HG02943 (cell line): ENCODE measurements at regions not wholly inside any gene's neighbourhood (a gene's known extent, or its start where the extent isn't known, plus 50 kb on each side); places are given as distances from the start of the nearest gene placed in this dataset.
"Not testable (repeated sequence)": the region's sequence is repeated elsewhere in the genome, so short reads cannot be mapped to it uniquely, and the experiment has no call there.

Experiments
- ATAC-seq: cut with Tn5 transposase; IDR thresholded peaks from one replicate; pipeline ENCODE4 v1.9.1; 2021; ENCODE audit warnings: mild to moderate bottlenecking, low read depth, moderate library complexity; ENCODE audit not compliant: unreplicated experiment

- not testable (repeated sequence) for ATAC-seq
Measured at GRCh38 chr18:76611750-76612045, 116.7 kb upstream of the ZNF516 start.

- no peak for ATAC-seq
Measured at GRCh38 chr18:76610933-76611749, 116.1 kb upstream of the ZNF516 start.

GRCh38 chr18:76610012-76610411 is 115.0 kb upstream of the ZNF516 start:
- no peak for ATAC-seq

- ATAC-seq, result no peak
Measured at GRCh38 chr18:76605341-76605929, 110.4 kb upstream of the ZNF516 start.

- no peak for ATAC-seq
Measured at GRCh38 chr18:76604935-76605240, 109.8 kb upstream of the ZNF516 start.

GRCh38 chr18:76604108-76604934 is 109.3 kb upstream of the ZNF516 start:
- ATAC-seq, result no peak

GRCh38 chr18:76602191-76602590 is 107.1 kb upstream of the ZNF516 start:
- no peak for ATAC-seq

GRCh38 chr18:76600076-76600475 is 105.0 kb upstream of the ZNF516 start:
- ATAC-seq, result not testable (repeated sequence)

GRCh38 chr18:76594966-76595365 is 99.9 kb upstream of the ZNF516 start:
- ATAC-seq, result no peak

- no peak for ATAC-seq
Measured at GRCh38 chr18:76593843-76594242, 98.8 kb upstream of the ZNF516 start.

GRCh38 chr18:76592981-76593381 is 97.9 kb upstream of the ZNF516 start:
- no peak for ATAC-seq

- no peak for ATAC-seq
Measured at GRCh38 chr18:76592096-76592495, 97.1 kb upstream of the ZNF516 start.

- ATAC-seq, result no peak
Measured at GRCh38 chr18:76589866-76590265, 94.8 kb upstream of the ZNF516 start.

GRCh38 chr18:76589316-76589715 is 94.3 kb upstream of the ZNF516 start:
- no peak for ATAC-seq

- ATAC-seq, result no peak
Measured at GRCh38 chr18:76588601-76589226, 93.7 kb upstream of the ZNF516 start.

GRCh38 chr18:76587879-76588271 is 92.8 kb upstream of the ZNF516 start:
- no peak for ATAC-seq

GRCh38 chr18:76587147-76587878 is 92.3 kb upstream of the ZNF516 start:
- ATAC-seq, result no peak

GRCh38 chr18:76584414-76585310 is 89.6 kb upstream of the ZNF516 start:
- no peak for ATAC-seq

GRCh38 chr18:76581261-76581660 is 86.2 kb upstream of the ZNF516 start:
- ATAC-seq, result no peak
